GM12891 (cell line): ENCODE measurements at regions not wholly inside any gene's neighbourhood (a gene's known extent, or its start where the extent isn't known, plus 50 kb on each side); places are given as distances from the start of the nearest gene placed in this dataset.

ENCODE experiments used
- DNase-seq: peaks from one replicate; pipeline ENCODE4 v3.0.0; 2011; ENCODE audit warnings: low spot score; ENCODE audit not compliant: insufficient read length
- FAIRE-seq: peaks from 2 replicates; lab custom pipeline; 2011; peaks lifted over from hg19 to GRCh38; lab: Jason Lieb, UNC
- PAX5 ChIP-seq: IDR thresholded peaks from 2 replicates; pipeline ENCODE4 v1.6.1; 2011; ENCODE audit warnings: low read length, moderate library complexity, mild to moderate bottlenecking; ENCODE audit not compliant: insufficient read depth, severe bottlenecking
- POLR2A ChIP-seq: IDR thresholded peaks from 2 replicates; pipeline ENCODE4 v1.6.1; 2011; ENCODE audit warnings: low read depth, low read length, control low read depth
- POLR2AphosphoS5 ChIP-seq: IDR thresholded peaks from 2 replicates; pipeline ENCODE4 v1.6.1; 2011; ENCODE audit warnings: low read depth, low read length, control low read depth
- POU2F2 ChIP-seq: IDR thresholded peaks from 2 replicates; pipeline ENCODE4 v1.6.1; 2011; ENCODE audit warnings: low read depth, mild to moderate bottlenecking, control low read depth, low read length, moderate library complexity
- SPI1 ChIP-seq: IDR thresholded peaks from 2 replicates; pipeline ENCODE4 v1.6.1; 2011; ENCODE audit warnings: low read depth, low read length, control low read depth
- TAF1 ChIP-seq: IDR thresholded peaks from 2 replicates; pipeline ENCODE4 v1.6.1; 2011; ENCODE audit warnings: low read depth, low read length, control low read depth

DNA sequence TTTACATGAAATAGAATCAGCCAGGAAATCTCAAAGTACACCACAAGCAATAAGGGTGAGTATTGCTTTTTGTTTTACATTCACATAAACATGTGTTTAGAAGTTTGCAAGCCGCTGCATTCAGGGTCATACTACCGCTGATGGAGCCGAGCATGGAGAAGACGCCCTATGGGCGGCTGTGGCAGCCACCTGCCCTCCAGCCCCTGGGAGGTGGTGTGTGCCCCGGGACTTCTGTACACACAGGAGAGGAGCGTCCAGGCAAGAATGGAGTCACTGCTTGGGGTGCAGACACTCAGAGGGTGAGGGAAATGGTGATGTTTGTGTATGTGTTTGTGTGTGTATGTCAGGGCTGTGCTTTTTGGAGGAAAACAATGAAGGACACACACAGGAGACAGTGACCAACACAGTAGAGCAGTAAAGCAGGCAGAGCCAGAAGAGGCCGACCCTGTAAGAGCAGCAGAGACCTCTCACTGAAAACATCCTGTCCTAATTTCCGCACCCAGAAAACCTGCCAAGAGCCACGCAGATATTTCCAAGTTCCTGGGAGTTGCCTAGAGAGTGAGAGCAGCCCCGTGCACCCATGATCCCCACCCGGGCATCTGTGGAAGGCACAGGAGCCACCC is 108.1 kb upstream of the GJB6 start:
- no peak for DNase-seq
- TF ChIP-seq POLR2A (no peak), TAF1 (no peak), POLR2AphosphoS5 (no peak), PAX5 (no peak), POU2F2 (no peak)
- no peak for FAIRE-seq

DNA sequence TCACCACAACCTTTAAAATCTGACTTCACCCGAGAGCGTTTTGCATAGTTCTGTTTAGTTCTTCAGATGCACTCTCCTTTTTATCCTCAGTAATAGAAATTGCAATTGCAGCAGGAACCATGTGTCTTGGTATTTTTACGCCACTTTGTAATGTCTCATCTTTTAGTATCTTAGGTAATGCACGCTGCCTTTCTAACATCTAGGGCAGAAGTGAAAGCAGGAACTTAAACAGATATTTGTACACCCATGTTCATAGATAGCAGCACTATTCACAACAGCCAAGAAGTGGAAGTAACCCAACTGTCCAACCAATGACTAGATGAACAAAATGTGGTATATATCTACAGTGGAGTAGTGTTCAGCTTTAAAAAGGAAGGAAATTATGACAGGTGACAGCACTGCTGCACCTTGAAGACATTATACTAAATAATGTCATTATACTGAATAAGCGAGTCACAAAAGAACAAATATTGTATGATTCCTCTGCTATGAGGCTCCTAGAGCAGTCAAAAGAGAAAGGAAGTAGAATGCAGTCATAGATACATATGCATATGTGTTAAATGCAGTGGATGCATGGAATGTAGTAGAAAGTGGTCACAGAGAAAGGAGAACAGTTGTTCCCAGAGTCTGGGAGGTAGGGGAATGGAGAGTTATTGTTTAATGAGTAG is 105.9 kb upstream of the GJB6 start:
- DNase-seq (no peak), FAIRE-seq (peak; percentile 76)
- TF ChIP-seq TAF1 (no peak), SPI1 (peak; percentile 52; the same call in 1 of the 2 replicates)

DNA sequence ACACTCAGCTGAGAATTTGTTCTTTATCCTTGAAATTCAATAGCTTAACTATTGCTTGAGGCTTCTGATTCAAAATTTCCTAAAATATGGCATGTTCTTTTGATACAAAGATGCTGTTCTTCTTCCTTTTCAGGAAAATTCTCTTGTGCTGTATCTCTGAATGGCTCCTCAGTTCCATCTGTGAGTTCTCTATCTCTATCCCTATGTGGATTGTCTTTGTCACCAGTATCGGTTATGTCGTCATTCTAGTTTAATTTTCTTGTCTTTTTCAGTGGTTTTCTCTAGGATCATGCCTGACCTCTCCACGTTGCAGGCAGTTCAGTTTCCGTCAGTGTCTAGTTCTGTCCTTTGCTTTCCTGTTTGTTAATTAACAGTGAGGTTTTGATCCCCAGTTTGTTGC is 104.6 kb upstream of the GJB6 start:
- TF ChIP-seq POLR2AphosphoS5 (no peak), POLR2A (no peak), TAF1 (no peak), PAX5 (no peak), SPI1 (no peak)
- DNase-seq (no peak), FAIRE-seq (no peak)

DNA sequence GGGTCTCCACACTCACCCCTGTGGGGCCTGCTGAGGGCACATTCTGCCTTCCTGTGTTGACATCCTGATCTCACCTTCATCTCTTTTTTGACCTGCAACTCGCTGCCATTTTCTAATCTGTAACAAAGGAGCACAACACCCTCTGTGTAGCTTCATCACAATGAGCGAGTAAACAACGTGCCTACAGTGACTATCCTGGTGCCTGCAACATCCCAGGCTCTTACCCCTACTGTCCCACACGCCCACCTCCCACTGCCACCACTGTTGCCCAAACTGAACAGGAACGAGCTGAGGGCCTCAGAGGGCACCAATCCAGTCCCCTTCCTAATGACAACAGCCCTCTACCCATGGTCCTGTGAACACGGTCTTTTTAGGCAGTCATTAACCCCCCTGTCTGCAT is 102.2 kb upstream of the GJB6 start:
- DNase-seq (no peak), FAIRE-seq (no peak)

DNA sequence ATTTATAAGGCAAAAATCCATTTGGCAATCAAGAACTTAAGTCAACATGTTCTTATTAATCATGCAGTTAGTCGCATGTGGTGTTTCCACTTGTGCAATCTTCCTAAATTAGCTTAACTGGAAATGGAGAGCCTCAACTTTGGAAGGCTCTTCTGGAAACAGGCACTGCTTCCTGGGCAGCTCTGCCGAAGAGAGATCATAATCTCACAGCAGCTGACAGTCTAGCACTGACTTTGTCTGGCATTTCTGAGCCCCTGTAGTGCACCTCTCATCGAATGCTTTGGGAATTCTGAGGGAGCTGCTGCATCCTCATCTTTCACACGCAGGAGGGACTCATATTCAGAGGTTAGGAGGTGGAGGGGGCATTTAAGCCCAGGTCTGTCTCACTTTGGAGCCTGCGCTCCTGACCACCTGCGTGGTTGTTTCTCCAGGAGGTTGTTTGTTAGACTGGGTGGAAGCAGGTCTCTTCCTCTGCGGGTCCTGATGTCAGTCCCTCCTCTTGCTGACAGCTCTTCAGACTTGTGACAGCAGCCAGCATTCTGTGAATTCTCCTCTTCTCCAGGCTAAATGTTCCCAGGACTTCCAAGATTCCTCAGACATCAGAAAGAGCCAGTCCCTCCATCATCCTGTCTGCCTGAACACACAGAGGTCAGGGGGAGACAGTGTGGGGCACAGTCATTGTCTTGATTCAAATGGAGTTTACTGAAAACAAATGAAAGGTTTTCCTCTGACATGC is 100.4 kb upstream of the GJB6 start:
- FAIRE-seq (no peak), DNase-seq (no peak)
- TF ChIP-seq POLR2AphosphoS5 (no peak), SPI1 (no peak), POLR2A (no peak), POU2F2 (no peak), TAF1 (no peak), PAX5 (no peak)

More for the DNA sequence above, 102.2 kb upstream of the GJB6 start:
- no peak for TF ChIP-seq SPI1
- no peak for TF ChIP-seq PAX5
- TF ChIP-seq TAF1: no peak
- no peak for TF ChIP-seq POU2F2
- no peak for TF ChIP-seq POLR2AphosphoS5
- TF ChIP-seq POLR2A: no peak

DNA sequence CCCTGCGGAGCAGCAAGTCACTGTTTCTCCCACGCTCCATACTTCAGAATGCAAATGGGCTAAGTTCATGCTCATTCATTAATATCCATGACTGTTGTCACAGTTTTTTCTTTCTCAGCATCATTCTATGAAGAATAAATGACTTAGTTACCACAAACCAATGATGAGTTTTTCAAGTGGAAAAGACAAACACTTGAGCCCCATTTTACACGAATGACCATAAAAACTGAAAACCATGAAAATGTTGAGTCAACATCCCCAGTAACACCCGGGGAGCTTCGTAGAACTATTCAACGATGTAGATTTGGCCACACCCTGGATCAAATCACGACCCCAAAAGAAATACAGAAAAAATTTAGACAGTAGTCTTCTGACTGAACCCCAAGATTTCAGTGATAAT is 99.8 kb upstream of the GJB6 start:
- FAIRE-seq: no peak
- no peak for DNase-seq
- TF ChIP-seq SPI1 (no peak), TAF1 (no peak), PAX5 (no peak), POLR2A (no peak), POLR2AphosphoS5 (no peak), POU2F2 (no peak)

DNA sequence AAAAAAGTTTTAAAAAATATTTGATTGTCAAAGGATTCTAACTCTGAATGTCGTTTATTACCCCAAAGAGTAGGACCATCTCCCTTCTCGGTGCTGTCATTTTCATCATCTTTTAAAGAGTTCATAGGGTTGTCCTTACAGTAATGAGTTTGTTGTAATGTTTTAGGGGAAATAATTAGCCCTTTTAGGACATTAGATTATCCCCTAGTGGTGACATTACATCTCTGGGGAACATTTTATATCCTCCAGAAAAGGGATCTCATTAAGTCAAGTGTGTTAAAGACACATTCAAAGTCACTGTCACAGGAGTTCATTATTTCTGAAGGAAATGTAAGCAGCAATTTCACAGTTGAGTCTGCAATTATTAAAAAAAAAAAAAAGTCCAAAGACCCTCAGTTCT is 99.3 kb upstream of the GJB6 start:
- TF ChIP-seq POLR2A (no peak), POU2F2 (no peak), TAF1 (no peak), POLR2AphosphoS5 (no peak), SPI1 (no peak), PAX5 (no peak)
- FAIRE-seq: no peak
- DNase-seq: no peak

DNA sequence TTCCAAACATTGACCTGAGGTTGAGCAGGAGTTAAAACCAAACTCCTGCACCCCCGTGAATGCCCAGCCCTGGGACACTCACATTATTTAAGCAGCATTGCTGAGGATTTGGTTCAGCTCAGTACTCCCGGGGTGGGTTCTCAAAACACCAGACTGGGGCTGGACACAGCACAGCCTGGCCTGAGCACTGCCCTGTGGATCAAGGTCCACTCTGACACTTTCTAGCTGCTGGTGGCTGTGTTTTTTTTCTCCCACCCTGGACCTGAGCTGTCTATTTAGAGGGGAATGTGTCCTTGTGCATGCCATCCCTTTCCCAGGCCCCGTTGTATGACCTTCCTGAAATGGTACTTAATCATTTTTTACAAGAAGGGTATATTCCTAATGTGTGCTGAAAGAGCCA is 94.7 kb upstream of the GJB6 start:
- no peak for TF ChIP-seq POU2F2
- no peak for TF ChIP-seq POLR2A
- DNase-seq (no peak), FAIRE-seq (no peak)

DNA sequence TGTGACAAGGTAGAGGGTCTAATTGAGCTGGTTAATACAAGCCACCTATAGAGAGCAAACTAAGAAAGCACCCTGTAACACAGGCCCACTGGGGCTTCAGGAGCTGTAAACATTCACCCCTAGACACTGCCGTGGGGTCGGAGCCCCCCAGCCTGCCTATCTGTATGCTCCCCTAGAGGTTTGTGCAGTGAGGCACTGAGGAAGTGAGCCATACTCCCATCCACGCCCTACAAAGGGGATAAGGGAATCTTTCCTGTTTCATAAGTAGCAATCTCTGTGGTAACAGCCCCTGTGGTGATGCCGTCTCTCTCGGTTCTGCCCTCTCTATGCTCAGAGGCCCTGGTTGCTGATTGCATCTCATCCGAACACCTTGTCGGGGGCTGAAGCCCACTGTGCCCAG is 94.2 kb upstream of the GJB6 start:
- DNase-seq (no peak), FAIRE-seq (no peak)
- TF ChIP-seq SPI1: no peak
- no peak for TF ChIP-seq TAF1
- TF ChIP-seq PAX5: no peak
- TF ChIP-seq POLR2AphosphoS5: no peak
- TF ChIP-seq POU2F2: no peak
- no peak for TF ChIP-seq POLR2A

DNA sequence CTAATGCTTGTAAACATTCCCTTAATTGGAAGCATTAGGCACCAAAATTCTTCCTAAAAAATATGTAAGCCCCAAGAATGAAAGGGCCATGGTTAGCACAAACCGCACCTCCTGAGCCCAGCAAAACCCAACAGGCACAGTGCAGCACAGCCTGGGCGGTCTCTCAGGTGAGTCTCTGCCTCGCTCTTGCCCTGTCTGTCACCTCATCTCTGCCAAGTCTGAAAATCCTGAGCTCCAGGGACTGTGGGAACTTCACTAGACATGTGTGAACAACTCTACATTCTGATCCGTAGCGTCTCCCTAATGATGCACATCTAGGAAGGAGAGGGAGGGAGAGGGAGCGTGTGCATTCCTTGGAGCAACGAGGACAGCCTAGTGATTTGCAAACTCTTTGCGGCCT is 88.8 kb upstream of the GJB6 start:
- TF ChIP-seq POU2F2 (no peak), POLR2A (no peak)
- FAIRE-seq (no peak), DNase-seq (no peak)
